NCI-H1436 (cell line): ENCODE measurements at regions not wholly inside any gene's neighbourhood (a gene's known extent, or its start where the extent isn't known, plus 50 kb on each side); places are given as distances from the start of the nearest gene placed in this dataset.
"Not testable (repeated sequence)": the region's sequence is repeated elsewhere in the genome, so short reads cannot be mapped to it uniquely, and the experiment has no call there.

Experiments used
- DNase-seq: peaks from one replicate; lab custom pipeline; 2025; lab: John Stamatoyannopoulos, UW

DNA sequence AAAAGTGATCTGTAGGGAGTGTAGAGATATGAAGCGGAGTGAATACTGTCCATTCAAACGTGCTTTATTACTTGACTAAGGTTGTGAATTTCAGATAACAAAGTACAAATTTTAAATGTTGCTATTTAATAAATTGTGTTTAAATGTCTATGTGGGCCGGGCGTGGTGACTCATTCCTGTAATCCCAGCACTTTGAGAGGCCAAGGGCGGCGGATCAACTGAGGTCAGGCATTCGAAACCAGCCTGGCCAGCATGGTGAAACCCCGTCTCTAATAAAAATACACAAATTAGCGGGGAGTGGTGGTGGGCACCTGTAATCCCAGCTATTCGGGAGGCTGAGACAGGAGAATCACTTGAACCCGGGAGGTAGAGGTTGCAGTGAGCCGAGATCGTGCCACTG, 1544.1 kb downstream of the SLITRK5 start:
- not testable (repeated sequence) for DNase-seq

DNA sequence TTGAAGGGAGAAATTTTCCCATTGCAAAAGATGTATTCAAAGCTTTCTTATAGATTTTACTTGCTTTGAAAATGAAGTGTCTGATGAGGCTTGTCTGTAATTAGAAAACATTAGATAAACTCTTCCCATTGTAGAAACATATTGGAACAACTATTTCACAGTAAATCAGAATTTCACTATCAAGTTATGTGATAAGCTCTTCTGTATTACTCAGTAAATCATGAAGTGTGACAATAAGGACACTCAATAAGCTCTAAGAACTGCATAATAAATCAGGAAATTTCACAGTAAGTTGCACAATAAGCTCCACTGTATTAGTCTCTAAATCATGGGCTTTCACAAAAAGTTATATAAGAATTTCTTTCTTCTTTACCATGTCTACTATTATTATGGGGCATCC, 1546.6 kb downstream of the SLITRK5 start:
- DNase-seq, result no peak

DNA sequence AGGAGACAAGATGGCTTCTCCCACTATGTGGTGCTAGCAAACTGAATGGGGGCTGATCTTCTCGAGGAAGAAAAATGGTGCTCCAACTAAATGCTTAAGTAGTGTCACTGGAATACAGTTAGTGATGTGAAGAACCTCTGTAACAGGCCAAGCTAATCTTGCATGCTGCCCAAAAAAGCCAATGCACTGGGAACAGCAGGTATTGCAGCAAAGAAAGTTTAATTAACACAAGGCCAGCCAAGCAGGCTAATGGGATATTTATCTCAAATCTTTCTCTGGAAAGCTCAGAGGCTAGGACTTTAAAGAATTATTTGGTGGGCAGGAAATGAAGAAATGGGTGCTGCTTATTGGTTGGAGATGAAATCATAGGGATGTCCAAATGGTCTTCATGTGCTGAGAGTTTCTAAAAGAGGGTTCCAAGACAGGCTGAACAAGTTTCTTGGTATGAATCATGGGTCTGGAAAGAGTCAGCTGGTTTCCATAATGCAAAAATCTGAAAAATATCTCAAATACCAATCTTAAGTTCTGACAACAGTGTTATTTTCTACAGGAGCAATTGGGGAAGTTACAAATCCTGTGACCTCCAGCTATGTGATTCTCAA, 1550.5 kb downstream of the SLITRK5 start:
- DNase-seq, result no peak

DNA sequence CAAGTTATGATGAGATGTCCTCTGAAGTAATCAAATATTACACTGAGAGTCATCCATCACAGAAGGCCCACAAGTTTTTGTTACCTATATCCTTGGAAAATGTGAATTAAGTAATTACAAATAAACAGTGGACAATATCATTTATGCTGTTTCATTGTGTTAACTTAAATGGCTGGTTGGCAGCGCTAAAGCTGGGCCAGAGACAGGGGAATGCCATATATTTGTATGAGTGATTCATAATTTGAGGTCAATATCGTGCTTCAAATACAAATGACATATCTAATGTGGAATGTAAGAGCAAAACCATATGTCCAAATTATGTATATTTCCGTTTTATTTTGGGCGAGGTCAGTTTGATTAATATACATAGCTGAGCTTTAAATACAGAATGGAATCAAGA, 1556.2 kb downstream of the SLITRK5 start:
- no peak for DNase-seq

DNA sequence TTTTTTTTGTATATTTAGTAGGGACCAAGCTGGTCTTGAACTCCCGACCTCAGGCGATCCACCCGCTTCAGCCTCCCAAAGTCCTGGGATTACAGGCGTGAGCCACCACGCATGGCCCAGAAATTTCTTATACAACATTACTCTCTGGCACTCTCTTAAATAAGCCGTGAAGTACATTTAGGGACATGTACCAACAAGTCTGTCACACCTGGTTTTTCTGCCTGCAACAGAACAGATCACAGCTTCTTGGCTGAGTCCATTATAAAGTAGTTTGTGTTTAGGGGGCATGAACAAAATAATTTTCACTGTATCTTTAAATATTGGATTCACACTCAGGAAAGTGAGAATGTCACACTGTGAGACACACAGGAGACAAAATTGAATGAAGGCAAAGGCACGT, 1567.3 kb downstream of the SLITRK5 start:
- DNase-seq, result no peak

DNA sequence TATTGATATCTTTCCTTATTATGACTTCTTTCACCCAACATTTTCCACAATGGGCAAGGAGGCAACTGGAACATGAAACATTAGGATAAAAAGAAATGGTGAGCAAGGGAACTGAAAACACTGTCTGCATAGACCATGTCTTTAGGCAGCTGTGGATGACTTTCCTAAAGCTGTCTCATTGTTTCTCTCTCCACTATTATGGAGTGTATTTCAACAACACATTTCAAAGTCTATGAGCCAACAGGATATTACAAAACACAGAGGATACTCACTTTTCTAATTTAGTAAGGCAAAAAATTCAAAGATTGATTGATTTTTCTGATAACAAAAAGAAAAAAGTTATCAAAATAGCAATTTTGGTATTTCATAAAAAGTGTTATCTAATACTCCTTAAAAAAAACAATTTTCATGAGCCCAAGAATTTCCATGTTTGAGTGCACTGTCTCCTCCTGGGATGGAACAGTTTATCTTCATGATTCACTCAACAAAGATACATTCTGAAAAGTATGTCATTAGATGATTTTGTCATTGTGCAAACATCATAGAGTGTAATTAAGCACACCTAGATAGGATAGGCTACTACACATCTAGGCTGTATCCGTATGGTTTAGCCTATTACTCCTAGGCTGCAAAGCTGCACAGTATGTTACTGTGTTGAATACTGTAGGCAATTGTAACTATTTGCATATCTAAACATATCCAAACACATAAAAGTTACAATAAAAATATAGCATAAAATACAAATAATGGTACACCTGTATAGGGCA, 1568.4 kb downstream of the SLITRK5 start:
- no peak for DNase-seq

DNA sequence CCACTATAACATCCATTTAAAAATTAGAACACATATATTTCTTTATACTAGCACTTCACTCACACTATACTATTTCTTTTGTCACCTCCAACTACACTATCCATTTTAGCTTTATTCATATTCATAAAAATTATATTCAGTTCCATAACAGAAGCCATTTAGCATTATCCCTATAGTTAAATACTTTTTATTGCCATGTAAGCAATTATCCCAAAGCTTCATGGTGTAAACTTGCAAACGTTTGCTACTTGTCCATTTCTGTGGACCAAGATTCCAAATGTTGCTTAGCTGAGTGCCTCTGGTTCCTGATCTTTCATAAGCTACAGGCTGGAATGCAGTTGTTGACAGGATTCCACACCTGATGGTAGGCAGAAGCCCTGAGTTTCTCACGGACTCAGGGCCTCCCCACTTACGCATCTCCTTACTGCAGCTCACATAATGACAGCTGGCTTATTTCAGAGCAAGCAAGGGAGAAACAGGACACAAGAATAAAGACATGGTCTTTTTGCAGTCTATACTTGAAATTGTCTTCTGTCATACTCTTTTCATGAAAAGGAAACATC, 1584.8 kb downstream of the SLITRK5 start:
- no peak for DNase-seq

DNA sequence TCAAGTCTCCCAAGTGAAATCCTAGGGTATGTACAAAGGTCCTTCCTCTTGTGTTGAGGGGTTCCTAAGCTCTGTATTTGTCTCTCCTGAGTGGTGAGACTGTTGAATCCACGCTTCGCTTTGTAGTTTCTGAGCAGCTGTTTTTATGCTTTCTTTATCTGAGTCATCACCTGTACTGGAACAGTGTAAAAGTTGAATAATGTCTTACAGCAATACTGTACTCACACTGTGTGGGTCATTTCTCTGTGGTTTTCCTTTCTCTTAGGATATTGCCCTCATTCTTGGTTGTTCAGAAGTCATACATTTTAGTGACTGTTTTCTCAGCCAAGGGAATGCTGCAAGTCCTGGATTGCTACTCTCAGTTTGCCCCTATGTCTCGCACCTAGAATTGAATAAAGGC, 1596.6 kb downstream of the SLITRK5 start:
- DNase-seq, result no peak

DNA sequence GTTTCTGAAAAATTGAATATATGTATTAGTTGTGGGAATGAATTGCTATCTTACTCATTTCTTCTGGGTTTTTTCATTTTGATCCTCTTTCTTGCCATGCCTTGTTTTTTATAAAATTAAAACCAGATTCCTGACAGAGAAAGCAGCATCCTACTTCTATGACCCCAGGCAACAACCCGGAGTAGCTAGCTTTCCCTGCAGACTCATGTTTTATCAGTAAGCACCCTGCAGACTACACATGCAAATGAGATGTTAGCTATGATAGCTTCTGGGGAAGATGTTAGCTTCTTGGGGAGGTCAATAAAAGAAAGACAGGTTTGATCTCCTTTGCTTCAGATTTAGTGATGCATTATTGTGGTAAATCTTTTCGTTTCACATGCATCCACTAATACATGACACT, 1598.6 kb downstream of the SLITRK5 start:
- DNase-seq, result no peak

DNA sequence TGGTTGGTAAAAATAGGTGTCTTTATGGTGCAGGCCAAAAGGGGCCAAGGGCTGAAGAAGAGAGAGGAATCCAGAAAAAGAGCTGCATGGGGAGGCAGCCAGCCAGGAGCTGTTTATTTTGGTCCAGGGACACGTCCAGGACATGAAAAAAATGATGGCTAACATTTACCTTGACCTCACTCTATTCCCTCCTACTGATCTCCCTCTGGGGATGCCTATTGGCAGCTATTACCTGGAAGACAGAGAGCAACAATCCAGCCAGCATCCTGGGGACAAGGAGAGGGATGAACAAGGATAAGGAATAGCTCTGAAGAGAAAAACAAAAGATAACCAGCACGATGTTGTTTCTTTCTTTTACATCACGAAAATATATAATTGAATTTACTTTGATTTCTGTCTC, 1599.6 kb downstream of the SLITRK5 start:
- no peak for DNase-seq

DNA sequence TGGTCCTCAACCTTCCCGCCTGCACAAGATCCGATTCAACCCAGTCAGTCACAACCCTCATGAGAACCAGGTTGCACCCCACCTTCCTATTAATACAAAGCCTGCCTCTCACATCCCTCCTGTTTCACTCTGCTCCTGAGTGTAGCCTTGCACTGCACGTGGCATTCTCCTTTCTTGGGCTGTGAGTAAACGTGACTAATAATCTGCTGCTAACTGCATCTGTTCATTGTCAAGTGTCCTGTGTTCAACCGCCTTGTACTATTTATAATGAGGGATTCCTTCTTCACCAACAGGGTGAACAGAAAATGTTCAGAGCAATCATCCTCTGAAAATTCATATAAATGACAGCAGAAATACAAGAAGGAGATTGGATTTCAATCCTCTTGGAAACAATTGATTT, 1608.2 kb downstream of the SLITRK5 start:
- no peak for DNase-seq

DNA sequence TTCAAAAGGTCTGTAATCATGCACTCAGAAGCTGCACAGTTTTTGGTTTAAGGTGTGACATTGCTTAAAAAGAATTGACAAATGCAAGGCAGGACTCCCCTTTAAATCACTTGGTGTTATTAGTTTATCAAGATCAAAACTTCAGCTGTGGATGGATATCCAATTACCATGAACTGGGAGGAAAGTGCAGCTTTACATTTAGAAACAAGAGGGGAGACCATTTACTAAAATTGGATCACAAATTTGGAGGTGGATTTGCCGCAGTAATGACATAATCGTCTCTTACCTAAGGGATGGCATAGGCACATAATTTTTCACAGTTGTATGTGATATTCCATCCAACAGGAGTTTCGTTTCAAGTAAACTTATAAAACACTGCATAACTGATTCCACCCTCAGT, 1610.2 kb downstream of the SLITRK5 start:
- DNase-seq, result no peak

DNA sequence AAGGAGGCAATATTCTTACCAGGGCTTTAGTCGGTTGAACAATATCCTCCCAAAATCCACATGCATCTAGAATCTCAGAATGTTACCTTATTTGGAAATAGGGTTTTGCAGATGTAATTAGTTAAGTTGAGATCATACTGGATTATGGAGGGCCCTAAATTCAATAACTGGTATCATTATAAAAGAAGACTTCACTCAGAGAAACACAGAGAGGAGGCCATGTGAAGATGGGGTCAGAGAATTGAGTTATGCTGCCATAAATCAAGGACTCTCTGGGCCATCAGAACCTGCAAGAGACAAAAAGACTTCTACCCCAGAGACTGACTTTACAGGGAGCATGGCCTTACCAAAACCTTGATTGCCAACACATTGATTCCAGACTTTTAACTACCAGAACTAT, 1611.1 kb downstream of the SLITRK5 start:
- no peak for DNase-seq

DNA sequence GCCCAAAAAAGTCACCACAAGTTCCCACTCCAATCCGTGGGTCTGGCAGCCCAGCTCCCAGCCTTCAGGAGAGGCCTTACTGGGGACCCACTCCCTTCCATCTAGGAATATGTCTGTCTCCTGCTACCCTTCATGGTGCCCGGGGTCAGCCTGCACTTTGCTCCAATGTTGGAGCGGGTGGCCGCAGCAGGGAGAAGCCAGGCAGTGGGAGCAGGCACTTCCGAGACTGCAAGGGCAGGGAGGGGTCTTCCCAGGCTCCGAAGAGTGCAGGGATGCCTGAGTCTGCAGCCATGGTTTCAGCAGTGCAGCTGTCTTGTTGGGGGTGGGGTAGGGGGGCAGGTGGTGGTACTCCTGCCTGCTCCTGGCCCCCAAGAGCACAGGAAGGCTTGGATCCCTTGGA, 1616.2 kb downstream of the SLITRK5 start:
- DNase-seq, result no peak

DNA sequence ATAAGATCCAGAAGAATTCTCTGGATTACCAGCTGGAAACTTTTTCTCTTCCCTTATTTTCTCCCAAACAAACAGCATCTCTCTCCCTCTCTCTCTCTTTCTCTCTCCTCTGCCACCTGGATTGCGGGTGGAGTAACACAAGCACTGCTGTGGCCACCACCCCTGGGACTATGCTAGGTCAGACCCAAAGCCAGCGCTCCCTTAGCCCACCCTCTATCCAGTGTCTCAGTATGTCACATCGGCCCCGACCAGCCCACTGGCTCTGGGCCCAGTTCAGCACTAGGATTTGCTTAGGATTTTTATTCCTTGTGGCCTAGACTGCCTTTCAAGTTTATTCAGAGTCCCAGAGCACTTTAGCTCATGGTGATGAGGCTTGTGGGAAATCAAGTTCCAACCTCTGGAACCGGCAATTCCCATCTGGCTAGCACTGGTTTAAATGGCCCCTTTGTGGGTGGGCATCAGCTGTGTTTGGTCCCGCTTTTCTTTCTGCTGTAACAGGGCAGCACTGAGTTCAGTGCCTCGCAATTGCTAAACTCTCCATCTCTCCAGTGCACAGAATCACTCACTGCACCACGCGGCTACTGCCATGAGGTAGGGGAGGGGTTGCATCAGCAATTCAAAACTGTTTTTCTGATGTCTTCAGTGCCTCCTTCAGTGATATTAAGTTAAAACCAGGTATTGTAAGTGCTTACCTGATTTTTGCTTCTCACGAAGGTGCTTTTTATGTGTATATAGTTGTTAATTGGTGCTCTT, 1623.1 kb downstream of the SLITRK5 start:
- no peak for DNase-seq

DNA sequence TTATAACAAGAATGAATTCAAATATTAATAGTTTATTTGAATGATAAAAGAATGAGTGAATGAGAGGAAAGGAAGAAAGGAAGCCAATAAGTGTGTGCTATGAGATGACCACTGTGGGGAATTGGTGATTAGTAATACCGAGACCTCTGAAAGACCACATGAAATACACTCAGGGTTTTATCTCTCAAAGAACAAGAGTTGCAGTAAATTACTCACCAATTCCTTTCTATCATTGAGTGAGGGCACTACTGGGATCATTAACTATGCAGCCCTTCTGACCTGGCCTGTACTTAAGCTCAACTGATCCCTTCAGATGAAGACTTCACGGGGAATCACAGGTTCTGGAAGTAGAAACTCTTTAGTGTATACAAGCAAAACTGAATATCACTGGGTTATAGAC, 1636.1 kb downstream of the SLITRK5 start:
- no peak for DNase-seq

DNA sequence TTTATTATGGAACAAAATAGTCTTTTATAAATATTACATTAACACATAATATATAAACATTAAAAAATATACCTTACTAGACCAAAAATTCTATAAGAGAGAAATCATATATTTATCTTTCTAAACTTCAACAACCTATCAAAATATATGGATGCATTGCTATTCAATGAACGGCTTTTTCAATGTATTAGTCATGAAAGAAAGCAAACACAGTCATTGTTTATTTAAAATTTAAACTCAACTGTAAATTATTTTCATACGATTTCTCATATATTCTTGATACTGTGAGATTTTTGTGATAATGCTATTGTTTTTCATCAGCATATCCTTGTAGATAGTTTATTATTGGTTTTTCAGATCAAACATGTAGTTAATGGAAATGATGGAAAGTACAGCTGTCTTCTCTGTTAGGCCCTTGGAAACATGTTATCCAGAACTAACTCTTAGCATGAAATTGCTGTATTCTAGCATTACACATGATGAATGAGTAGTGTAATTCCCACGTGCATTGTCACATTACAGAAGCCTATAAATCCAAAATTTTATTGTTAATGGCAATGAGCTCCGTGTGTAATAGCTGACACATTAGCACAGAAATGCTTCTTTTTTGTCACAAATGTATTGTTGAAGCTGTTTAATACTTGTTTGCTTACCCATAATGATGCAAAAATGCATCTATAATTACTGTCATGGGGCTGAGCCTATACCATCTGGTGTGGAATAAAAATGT, 1639.9 kb downstream of the SLITRK5 start:
- no peak for DNase-seq

DNA sequence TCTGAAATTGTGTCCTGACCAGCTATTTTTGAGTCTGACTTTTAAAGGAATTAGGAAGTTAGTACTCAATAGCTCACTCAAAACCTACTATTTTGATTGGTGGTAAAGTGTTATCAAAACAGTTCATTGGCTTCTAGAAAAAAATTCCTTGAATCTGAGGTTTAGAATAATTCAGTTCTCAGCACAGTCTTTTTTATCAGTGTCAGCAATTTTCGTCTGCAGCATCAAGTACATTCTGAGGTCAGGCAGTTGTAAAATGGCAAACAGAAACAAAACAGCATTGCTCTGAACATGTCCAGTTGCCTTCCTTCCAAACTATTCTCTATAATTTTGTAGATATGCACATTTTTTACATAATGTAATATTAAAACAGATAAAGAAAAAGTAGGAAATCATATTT, 1644.1 kb downstream of the SLITRK5 start:
- no peak for DNase-seq

DNA sequence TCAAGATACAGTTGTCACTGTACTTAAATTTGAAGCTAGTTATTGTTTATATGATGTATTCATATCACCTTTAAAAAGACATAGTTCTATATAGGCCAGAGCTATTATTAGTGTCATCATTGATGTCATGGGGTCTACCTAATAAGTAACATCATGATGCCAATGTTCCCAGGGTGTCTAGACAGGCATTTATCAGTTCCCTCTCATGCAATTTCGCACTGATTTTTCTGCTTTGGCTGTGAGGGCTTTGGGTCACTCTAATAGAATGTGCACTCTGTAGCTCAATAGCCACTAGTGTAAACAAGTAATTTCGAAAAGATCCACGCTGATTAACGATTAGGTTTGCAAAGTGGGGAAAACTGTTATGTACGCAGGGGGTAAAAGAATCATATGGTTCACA, 1651.3 kb downstream of the SLITRK5 start:
- DNase-seq, result no peak

DNA sequence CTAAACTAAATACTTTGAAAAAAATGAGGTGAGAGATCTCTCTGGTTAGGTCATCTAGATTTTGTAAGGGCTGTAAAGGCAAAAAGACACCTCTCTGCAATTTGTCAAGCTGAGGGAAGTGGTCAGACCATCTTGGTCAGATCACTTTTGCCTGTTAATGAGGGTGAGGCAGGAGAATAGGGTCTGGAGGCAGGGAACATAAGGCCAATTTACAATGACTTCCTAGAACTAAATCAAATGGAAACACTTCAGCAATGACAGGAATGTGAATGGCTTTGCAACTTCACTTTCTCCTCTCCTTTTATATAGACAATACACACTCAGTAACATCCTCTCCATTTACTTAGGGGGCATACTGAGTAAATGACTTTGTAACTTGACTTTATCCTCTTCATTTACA, 1653.4 kb downstream of the SLITRK5 start:
- DNase-seq, result no peak

DNA sequence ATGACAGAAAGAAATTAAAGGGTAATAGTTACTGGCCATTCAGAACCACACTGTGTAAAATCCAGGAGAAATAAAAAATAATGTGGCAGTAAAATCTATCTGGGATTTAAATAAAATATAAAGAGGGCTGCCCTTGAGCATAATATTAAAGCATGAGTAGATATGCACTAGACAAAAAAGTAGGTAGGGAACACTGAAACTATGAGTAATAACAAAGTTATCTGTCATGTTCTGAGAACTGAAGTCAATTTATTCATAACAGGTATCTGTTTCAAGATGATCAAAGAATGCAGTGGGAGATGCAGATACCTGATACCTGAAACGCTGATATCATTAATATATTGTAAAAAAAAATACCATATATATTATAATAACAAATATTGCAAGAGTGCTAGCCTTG, 1672.0 kb downstream of the SLITRK5 start:
- DNase-seq, result no peak

DNA sequence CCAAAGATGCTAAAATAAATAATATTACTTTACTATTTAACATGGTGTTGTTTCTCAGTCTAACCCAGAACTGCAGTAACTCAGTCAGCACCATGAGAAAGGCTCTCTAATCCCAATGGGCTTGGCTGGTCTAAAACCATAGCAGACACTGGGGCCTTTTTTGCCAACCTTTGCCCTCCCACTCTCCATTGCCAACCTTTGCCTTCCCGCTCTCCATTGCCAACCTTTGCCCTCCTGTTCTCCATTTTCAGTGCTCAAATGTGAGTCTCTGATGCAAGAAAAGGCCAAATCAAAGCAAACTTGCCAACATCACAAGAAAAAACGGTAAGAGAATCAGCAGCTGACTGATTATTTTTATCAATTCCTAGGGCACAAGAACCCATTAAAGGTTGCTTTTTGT, 1681.2 kb downstream of the SLITRK5 start:
- DNase-seq, result no peak
